HG03378 (cell line): ENCODE measurements at regions not wholly inside any gene's neighbourhood (a gene's known extent, or its start where the extent isn't known, plus 50 kb on each side); places are given as distances from the start of the nearest gene placed in this dataset.
"Not testable (repeated sequence)": the region's sequence is repeated elsewhere in the genome, so short reads cannot be mapped to it uniquely, and the experiment has no call there.

Experiments
- ATAC-seq: cut with Tn5 transposase; IDR thresholded peaks from one replicate; pipeline ENCODE4 v1.9.1; 2021; ENCODE audit warnings: mild to moderate bottlenecking, moderate library complexity; ENCODE audit not compliant: unreplicated experiment

- ATAC-seq, result no peak
Observed at GRCh38 chr10:5268743-5269142, 72.1 kb downstream of the AKR1C4 start.

- no peak for ATAC-seq
Observed at GRCh38 chr10:5269791-5270190, 73.2 kb downstream of the AKR1C4 start.

- ATAC-seq, result no peak
Observed at GRCh38 chr10:5271526-5271925, 74.9 kb downstream of the AKR1C4 start.

GRCh38 chr10:5272065-5272803 is 75.6 kb downstream of the AKR1C4 start:
- ATAC-seq, result no peak

- no peak for ATAC-seq
Observed at GRCh38 chr10:5274795-5275194, 78.2 kb downstream of the AKR1C4 start.

- no peak for ATAC-seq
Observed at GRCh38 chr10:5281356-5281755, 83.4 kb upstream of the UCN3 start.

- no peak for ATAC-seq
Observed at GRCh38 chr10:5282137-5282536, 82.6 kb upstream of the UCN3 start.

- ATAC-seq, result peak; percentile 84
Observed at GRCh38 chr10:5283305-5284158, 81.2 kb upstream of the UCN3 start.

GRCh38 chr10:5284311-5285057 is 80.3 kb upstream of the UCN3 start:
- peak; percentile 61 for ATAC-seq

GRCh38 chr10:5285186-5285585 is 79.6 kb upstream of the UCN3 start:
- ATAC-seq, result no peak

- ATAC-seq, result no peak
Observed at GRCh38 chr10:5288359-5288758, 76.4 kb upstream of the UCN3 start.

- ATAC-seq, result not testable (repeated sequence)
Observed at GRCh38 chr10:5289228-5289627, 75.5 kb upstream of the UCN3 start.

- ATAC-seq, result no peak
Observed at GRCh38 chr10:5291501-5292195, 73.1 kb upstream of the UCN3 start.

GRCh38 chr10:5292196-5292735 is 72.5 kb upstream of the UCN3 start:
- ATAC-seq, result no peak

- ATAC-seq, result not testable (repeated sequence)
Observed at GRCh38 chr10:5292970-5293369, 71.8 kb upstream of the UCN3 start.

- ATAC-seq, result no peak
Observed at GRCh38 chr10:5293691-5294550, 70.8 kb upstream of the UCN3 start.

- ATAC-seq, result no peak
Observed at GRCh38 chr10:5297466-5297865, 67.3 kb upstream of the UCN3 start.

- no peak for ATAC-seq
Observed at GRCh38 chr10:5297996-5298395, 66.8 kb upstream of the UCN3 start.

GRCh38 chr10:5299950-5300349 is 64.8 kb upstream of the UCN3 start:
- ATAC-seq, result no peak

- no peak for ATAC-seq
Observed at GRCh38 chr10:5303504-5303903, 61.3 kb upstream of the UCN3 start.
